ENCODE measurements at regions not wholly inside any gene's neighbourhood (a gene's known extent, or its start where the extent isn't known, plus 50 kb on each side); places are given as distances from the start of the nearest gene placed in this dataset.

DNA sequence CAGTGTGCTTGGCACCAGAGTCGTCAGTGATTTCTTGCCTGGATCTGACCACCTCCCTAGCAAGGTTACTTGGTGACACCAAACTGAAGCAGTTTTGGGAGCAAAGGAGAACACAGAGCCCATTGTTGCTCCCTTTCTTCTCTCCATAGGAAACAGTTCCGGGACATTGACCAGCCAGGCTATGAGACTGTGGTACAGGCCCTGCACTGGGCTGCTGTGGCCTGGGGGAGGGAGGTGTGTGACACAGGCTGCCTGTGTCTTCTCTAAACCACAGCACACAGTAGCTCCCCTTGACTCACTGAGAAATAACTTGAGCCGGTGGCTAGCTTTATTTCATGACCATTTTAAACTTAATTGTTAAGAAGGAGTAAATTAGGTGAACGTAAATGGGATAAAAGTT is 214.8 kb upstream of the UBL3 start:
- no peaks in the 10 kb centered on the region for H4K20me1 ChIP-seq (replicated peaks; ENCODE audit: control insufficient read depth, extremely low read depth, insufficient read depth, low read length)
- H3K9me3 ChIP-seq (replicated peaks; ENCODE audit: control insufficient read depth, insufficient read depth, low read length) = no peaks in the 10 kb centered on the region
- no peak overlapping the region for H3K4me2 ChIP-seq (ENCODE audit: insufficient read depth, low read length)
- H3K9me1 ChIP-seq (replicated peaks; ENCODE audit: control insufficient read depth, extremely low read depth, insufficient read depth, low read length) = no peaks in the 10 kb centered on the region
- FAIRE-seq = no peak
- intact Hi-C loops (cut with micrococcal nuclease) (no loop called here), dilution Hi-C loops (cut with MboI; ENCODE audit: extremely low pct_ligation_motif_present, low sequenced_read_pairs) (no loop called here)
- no peak overlapping the region for H3K9ac ChIP-seq (replicated peaks; ENCODE audit: extremely low read depth, insufficient read depth, low read length)
- POLR2A ChIA-PET = no interaction called here
- no peak overlapping the region for H2AFZ ChIP-seq (ENCODE audit: low read depth, low read length)
- DNase-seq (ENCODE audit: low read depth, low spot score) = no peak
- H3K27me3 ChIP-seq (ENCODE audit: control insufficient read depth in 2 of 2, insufficient read depth in 2 of 2, low read length in 2 of 2) = peaks cover 0 to 2% of the 10 kb centered on the region in 2 experiments
- no peak overlapping the region for H3K27ac ChIP-seq (ENCODE audit: insufficient read depth, low read depth, low read length)
- CTCF ChIA-PET = no interaction called here
- no TSS peak for BruUV-seq (replicated peaks)
- no peaks in the 10 kb centered on the region for H3K36me3 ChIP-seq (ENCODE audit: control insufficient read depth in 2 of 2, extremely low read depth in 1 of 2, insufficient read depth in 2 of 2, low read length in 2 of 2)
- no peaks in the 10 kb centered on the region for H3K4me1 ChIP-seq (ENCODE audit: control insufficient read depth, extremely low read depth, insufficient read depth, low read length)
- no peaks in the 10 kb centered on the region for H3K79me2 ChIP-seq (ENCODE audit: control insufficient read depth, insufficient read depth, low read length)
- H3K4me3 ChIP-seq (replicated peaks in 1 of 3; ENCODE audit: insufficient read depth in 1 of 3, low read depth in 1 of 3, low read length in 3 of 3) = no peak overlapping the region
- TF ChIP-seq, protein P1, sequence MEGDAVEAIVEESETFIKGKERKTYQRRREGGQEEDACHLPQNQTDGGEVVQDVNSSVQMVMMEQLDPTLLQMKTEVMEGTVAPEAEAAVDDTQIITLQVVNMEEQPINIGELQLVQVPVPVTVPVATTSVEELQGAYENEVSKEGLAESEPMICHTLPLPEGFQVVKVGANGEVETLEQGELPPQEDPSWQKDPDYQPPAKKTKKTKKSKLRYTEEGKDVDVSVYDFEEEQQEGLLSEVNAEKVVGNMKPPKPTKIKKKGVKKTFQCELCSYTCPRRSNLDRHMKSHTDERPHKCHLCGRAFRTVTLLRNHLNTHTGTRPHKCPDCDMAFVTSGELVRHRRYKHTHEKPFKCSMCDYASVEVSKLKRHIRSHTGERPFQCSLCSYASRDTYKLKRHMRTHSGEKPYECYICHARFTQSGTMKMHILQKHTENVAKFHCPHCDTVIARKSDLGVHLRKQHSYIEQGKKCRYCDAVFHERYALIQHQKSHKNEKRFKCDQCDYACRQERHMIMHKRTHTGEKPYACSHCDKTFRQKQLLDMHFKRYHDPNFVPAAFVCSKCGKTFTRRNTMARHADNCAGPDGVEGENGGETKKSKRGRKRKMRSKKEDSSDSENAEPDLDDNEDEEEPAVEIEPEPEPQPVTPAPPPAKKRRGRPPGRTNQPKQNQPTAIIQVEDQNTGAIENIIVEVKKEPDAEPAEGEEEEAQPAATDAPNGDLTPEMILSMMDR (IDR thresholded peaks at IDR 0.05; ENCODE audit: extremely low read depth in 1 of 2, insufficient read depth in 1 of 2, low read depth in 1 of 2, low read length in 2 of 2) = no peak
- TF ChIP-seq, protein P2, sequence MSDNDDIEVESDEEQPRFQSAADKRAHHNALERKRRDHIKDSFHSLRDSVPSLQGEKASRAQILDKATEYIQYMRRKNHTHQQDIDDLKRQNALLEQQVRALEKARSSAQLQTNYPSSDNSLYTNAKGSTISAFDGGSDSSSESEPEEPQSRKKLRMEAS (IDR thresholded peaks at IDR 0.05; ENCODE audit: insufficient read depth, insufficient read length) = no peak
- TF ChIP-seq JUN (IDR thresholded peaks at IDR 0.05; ENCODE audit: borderline replicate concordance, insufficient read depth, insufficient read length, low read depth) = no peak
- TF ChIP-seq GATA2 (IDR thresholded peaks at IDR 0.05; ENCODE audit: insufficient read depth, insufficient read length, low read depth, low read length) = no peak
- TF ChIP-seq POLR2A (IDR thresholded peaks at IDR 0.05; ENCODE audit: low read depth, low read length) = no peak
- no peak for TF ChIP-seq EZH2 (IDR thresholded peaks at IDR 0.05; ENCODE audit: borderline replicate concordance, low read depth, low read length, severe bottlenecking)
- TF ChIP-seq MYC (IDR thresholded peaks at IDR 0.05; ENCODE audit: low read depth, low read length) = no peak
- TF ChIP-seq POLR2AphosphoS5 (IDR thresholded peaks at IDR 0.05; ENCODE audit: insufficient read depth, low read depth, low read length) = no peak
- TF ChIP-seq FOS (IDR thresholded peaks at IDR 0.05; ENCODE audit: borderline replicate concordance, insufficient read depth, low read length) = no peak
